Stimulated activated CD4-positive, alpha-beta T cell treated with anti-CD3 and anti-CD28 coated beads, Interleukin-1b, Interleukin-23, amount 100 ng/mL, for 1 hour (primary cell): ENCODE measurements at regions not wholly inside any gene's neighbourhood (a gene's known extent, or its start where the extent isn't known, plus 50 kb on each side); places are given as distances from the start of the nearest gene placed in this dataset.
"Not testable (repeated sequence)": the region's sequence is repeated elsewhere in the genome, so short reads cannot be mapped to it uniquely, and the experiment has no call there.

Experiments used
- DNase-seq, 2 donors: peaks; one replicate each; pipeline ENCODE4 v3.0.0-alpha.2; 2020; ENCODE audit warnings: low read depth in 2 of 2

- no peak for DNase-seq
Measured at GRCh38 chr3:102906818-102907217, 472.0 kb downstream of the ZPLD1 start.

- no peak for DNase-seq
Measured at GRCh38 chr3:102909904-102910303, 475.1 kb downstream of the ZPLD1 start.

- DNase-seq = no peak
Measured at GRCh38 chr3:102916532-102916931, 481.7 kb downstream of the ZPLD1 start.

GRCh38 chr3:102926618-102927017, 491.8 kb downstream of the ZPLD1 start:
- no peak for DNase-seq

GRCh38 chr3:102933377-102933776, 498.6 kb downstream of the ZPLD1 start:
- DNase-seq = no peak

- no peak for DNase-seq
Measured at GRCh38 chr3:102936511-102937045, 501.8 kb downstream of the ZPLD1 start.

GRCh38 chr3:102941786-102942185, 507.0 kb downstream of the ZPLD1 start:
- no peak for DNase-seq

GRCh38 chr3:102946445-102946844, 511.6 kb downstream of the ZPLD1 start:
- not testable (repeated sequence) for DNase-seq

GRCh38 chr3:102972350-102972749, 537.5 kb downstream of the ZPLD1 start:
- no peak for DNase-seq

- DNase-seq = no peak
Measured at GRCh38 chr3:102974333-102974732, 539.5 kb downstream of the ZPLD1 start.

- no peak for DNase-seq
Measured at GRCh38 chr3:102979191-102979590, 544.4 kb downstream of the ZPLD1 start.

- no peak for DNase-seq
Measured at GRCh38 chr3:102979682-102980354, 545.0 kb downstream of the ZPLD1 start.

- no peak for DNase-seq
Measured at GRCh38 chr3:102980355-102980696, 545.5 kb downstream of the ZPLD1 start.

- DNase-seq = no peak
Measured at GRCh38 chr3:103002425-103003176, 567.8 kb downstream of the ZPLD1 start.

- DNase-seq = no peak
Measured at GRCh38 chr3:103006526-103007183, 571.8 kb downstream of the ZPLD1 start.

GRCh38 chr3:103009609-103010008, 574.8 kb downstream of the ZPLD1 start:
- no peak for DNase-seq

- DNase-seq = no peak
Measured at GRCh38 chr3:103025880-103026279, 591.1 kb downstream of the ZPLD1 start.

- DNase-seq = no peak
Measured at GRCh38 chr3:103033841-103034240, 599.0 kb downstream of the ZPLD1 start.

GRCh38 chr3:103047640-103048039, 612.8 kb downstream of the ZPLD1 start:
- no peak for DNase-seq

GRCh38 chr3:103048068-103048722, 613.4 kb downstream of the ZPLD1 start:
- DNase-seq = no peak

GRCh38 chr3:103052236-103052830, 617.5 kb downstream of the ZPLD1 start:
- DNase-seq = no peak

GRCh38 chr3:103055021-103055520, 620.3 kb downstream of the ZPLD1 start:
- DNase-seq = no peak
